ENCODE measurements at regions not wholly inside any gene's neighbourhood (a gene's known extent, or its start where the extent isn't known, plus 50 kb on each side); places are given as distances from the start of the nearest gene placed in this dataset.
"Not testable (repeated sequence)": the region's sequence is repeated elsewhere in the genome, so short reads cannot be mapped to it uniquely, and the experiment has no call there.

DNA sequence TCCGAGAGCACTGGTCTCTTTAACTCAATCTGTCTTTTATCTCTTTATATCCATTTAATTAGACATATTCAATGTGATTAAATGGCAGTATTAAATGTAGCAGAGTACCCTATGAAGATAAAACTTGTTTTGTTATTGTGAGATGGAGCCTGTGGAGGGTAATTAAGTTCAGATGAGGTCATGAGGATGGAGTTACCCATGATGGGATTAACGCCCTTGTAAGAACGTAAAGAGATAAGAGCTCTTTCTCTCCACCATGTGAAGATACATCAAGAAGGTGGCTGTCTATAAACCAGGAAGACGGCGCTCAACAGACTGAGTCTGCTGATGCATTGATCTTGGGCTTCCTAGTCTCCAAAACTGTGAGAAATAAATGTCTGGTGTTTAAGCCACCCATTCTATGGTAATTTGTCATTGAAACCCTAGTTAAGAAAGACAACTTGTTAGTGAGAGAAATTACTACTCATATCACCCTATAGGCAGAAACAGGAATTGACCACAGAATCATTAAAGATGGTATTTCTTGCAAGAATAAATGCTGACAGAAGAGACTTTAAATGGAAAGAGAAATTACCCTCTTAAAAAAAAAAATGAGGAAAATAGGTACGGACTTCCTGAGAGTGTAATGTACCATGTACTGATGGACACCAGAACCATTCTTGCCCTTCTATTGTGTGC is 738.7 kb upstream of the CHAC2 start:
- Histone ChIP-seq H3K27me3 (ENCODE audit: low read depth) (no peaks in the 10 kb centered on the region), H3K9me3 (no peaks in the 10 kb centered on the region), H3K4me3 (no peak overlapping the region), H3K27ac (no peak overlapping the region), H3K4me1 (no peaks in the 10 kb centered on the region), H3K36me3 (no peaks in the 10 kb centered on the region)
- ATAC-seq (no peak), DNase-seq (no peak)
- TF ChIP-seq, protein P1, sequence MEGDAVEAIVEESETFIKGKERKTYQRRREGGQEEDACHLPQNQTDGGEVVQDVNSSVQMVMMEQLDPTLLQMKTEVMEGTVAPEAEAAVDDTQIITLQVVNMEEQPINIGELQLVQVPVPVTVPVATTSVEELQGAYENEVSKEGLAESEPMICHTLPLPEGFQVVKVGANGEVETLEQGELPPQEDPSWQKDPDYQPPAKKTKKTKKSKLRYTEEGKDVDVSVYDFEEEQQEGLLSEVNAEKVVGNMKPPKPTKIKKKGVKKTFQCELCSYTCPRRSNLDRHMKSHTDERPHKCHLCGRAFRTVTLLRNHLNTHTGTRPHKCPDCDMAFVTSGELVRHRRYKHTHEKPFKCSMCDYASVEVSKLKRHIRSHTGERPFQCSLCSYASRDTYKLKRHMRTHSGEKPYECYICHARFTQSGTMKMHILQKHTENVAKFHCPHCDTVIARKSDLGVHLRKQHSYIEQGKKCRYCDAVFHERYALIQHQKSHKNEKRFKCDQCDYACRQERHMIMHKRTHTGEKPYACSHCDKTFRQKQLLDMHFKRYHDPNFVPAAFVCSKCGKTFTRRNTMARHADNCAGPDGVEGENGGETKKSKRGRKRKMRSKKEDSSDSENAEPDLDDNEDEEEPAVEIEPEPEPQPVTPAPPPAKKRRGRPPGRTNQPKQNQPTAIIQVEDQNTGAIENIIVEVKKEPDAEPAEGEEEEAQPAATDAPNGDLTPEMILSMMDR (IDR thresholded peaks at IDR 0.05) = no peak
- intact Hi-C loops (cut with DNase I) = no loop called here

DNA sequence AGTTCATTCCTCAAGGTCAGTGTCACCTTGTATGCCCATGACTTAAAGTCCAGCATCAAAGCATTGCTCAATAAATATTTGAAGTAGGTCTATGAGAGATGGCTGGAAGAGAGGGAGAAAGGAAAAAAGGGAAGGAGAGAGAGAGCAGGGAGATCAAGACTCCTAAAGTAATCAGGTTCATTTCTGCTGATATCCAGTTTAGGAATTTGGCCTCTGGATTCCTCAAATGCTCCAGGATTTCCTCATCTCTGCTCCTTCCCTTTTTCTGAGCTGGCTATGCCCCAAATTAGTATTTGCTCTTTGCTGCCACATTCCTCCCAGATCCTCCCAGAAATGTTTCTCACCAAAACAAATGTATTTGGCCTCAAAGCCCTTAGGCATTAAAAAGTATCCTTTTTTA is 739.4 kb upstream of the CHAC2 start:
- ATAC-seq = no peak
- intact Hi-C loops (cut with DNase I) = no loop called here

DNA sequence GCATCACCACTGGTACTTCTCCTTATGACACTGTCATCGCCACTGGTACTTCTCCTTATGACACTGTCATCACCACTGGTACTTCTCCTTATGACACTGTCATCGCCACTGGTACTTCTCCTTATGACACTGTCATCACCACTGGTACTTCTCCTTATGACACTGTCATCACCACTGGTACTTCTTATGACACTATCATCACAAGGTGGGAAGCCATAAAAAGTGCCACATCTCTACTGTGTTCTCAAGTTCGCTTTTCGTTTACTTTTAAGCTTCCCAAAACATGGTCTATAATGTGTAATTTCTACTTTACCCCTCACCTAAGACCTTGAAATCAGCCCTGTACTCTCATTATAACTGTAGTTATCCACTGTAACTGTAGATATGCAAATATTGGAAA is 745.4 kb upstream of the CHAC2 start:
- H3K27ac ChIP-seq; H3K4me1 ChIP-seq; ATAC-seq; intact Hi-C loops (cut with DNase I); H3K9me3 ChIP-seq; H3K27me3 ChIP-seq (ENCODE audit: low read depth); H3K4me3 ChIP-seq; H3K36me3 ChIP-seq; DNase-seq: not testable (repeated sequence)

More for the DNA sequence above, 739.4 kb upstream of the CHAC2 start:
- TF ChIP-seq, protein P1 (IDR thresholded peaks at IDR 0.05) = no peak
- no peak for DNase-seq
- Histone ChIP-seq H3K27ac (no peak overlapping the region), H3K4me3 (no peak overlapping the region), H3K9me3 (no peaks in the 10 kb centered on the region), H3K36me3 (no peaks in the 10 kb centered on the region), H3K27me3 (ENCODE audit: low read depth) (no peaks in the 10 kb centered on the region), H3K4me1 (no peaks in the 10 kb centered on the region)

DNA sequence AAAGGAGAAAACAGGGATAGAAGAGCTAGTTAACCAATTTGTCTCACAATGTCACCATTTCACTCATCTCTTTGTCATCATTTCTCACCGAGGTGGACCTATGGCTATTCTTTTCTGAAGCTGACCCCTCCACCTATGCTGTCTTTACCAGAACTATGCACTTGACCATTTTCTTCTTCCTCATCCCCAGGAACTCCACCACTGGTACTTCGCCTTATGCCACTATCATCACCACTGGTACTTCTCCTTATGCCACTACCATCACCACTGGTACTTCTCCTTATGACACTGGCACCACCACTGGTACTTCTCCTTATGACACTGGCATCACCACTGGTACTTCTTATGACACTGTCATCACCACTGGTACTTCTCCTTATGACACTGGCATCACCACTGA is 745.8 kb upstream of the CHAC2 start:
- no peak for ATAC-seq
- H3K4me3 ChIP-seq = no peak overlapping the region
- H3K27me3 ChIP-seq (ENCODE audit: low read depth) = no peaks in the 10 kb centered on the region
- TF ChIP-seq, protein P1 (IDR thresholded peaks at IDR 0.05) = no peak
- no peak overlapping the region for H3K27ac ChIP-seq
- no peaks in the 10 kb centered on the region for H3K9me3 ChIP-seq
- H3K36me3 ChIP-seq = no peaks in the 10 kb centered on the region
- intact Hi-C loops (cut with DNase I) = no loop called here
- no peaks in the 10 kb centered on the region for H3K4me1 ChIP-seq
- DNase-seq = no peak

DNA sequence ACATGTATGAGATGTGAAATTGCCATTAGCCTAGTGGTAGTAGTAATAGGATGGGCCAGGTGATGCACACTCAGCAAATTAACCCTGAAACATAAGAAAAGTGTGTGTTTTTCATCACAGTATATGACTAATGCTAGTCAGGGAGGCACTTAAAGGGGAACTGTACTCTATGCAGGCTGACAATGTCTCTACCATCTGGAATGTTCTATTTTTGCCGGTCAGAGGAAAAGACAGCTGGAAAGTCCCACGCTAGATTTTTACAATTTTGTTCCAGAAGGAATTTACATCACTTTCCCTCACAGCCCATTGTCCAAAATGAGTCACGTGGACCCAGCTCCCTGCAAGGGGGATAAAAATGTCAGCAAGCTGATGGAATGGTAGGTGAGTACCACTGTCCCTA is 746.3 kb upstream of the CHAC2 start:
- no peak for DNase-seq
- ATAC-seq = no peak
- TF ChIP-seq, protein P1 (IDR thresholded peaks at IDR 0.05) = no peak
- H3K4me3 ChIP-seq = no peak overlapping the region
- no peak overlapping the region for H3K27ac ChIP-seq
- no peaks in the 10 kb centered on the region for H3K36me3 ChIP-seq
- H3K27me3 ChIP-seq (ENCODE audit: low read depth) = no peaks in the 10 kb centered on the region
- intact Hi-C loops (cut with DNase I) = no loop called here
- no peaks in the 10 kb centered on the region for H3K9me3 ChIP-seq
- no peaks in the 10 kb centered on the region for H3K4me1 ChIP-seq

DNA sequence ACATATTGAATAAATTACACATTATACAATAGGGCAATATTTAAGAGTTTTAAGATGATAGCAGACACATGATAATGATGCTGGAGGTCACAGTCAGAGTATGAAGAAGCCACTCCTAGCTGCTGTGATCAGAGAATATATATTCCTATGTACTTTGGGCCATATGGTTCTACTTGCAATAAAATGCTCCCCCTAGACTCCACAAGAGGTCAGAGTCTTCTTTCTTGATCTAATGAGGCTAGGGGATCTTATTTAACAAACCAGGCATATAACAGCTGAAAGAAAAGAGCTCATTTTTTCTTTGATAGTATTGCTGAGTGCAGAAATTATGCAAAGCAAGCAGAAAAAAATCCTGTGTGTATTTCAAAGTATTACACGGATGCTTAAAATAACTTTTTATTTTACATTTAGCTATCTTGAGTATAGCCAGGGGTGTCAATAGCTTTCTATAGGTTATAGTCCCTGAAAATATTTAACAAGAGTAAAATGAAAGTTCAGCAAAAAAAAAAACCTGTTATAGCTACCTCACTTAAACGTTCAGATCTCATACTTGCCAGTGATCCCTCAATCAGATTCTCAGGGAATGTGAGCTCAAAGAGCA is 748.7 kb upstream of the CHAC2 start:
- no peak for DNase-seq
- H3K4me3 ChIP-seq = no peak overlapping the region
- intact Hi-C loops (cut with DNase I) = no loop called here

More for the DNA sequence above, 748.7 kb upstream of the CHAC2 start:
- no peak for ATAC-seq
- no peak overlapping the region for H3K27ac ChIP-seq
- TF ChIP-seq, protein P1 (IDR thresholded peaks at IDR 0.05) = no peak
- no peaks in the 10 kb centered on the region for H3K36me3 ChIP-seq
- no peaks in the 10 kb centered on the region for H3K4me1 ChIP-seq
- no peaks in the 10 kb centered on the region for H3K27me3 ChIP-seq (ENCODE audit: low read depth)
- H3K9me3 ChIP-seq = no peaks in the 10 kb centered on the region
